Adrenal gland (tissue), 9 donors: ENCODE measurements at regions not wholly inside any gene's neighbourhood (a gene's known extent, or its start where the extent isn't known, plus 50 kb on each side); places are given as distances from the start of the nearest gene placed in this dataset.

Experiments used
- DNase-seq, 7 donors: peaks; one replicate each; pipeline ENCODE4 v3.0.0-alpha.2; 2019 to 2020
- H3K27ac ChIP-seq, 5 donors: fragments of 200-600 bp; sonication (generic) in 4 of 5; 1 replicate in 3 of 5; 2 replicates in 2 of 5; pipeline versions ENCODE4 v1.5.1 to v1.8.0; 2016 to 2020; ENCODE audit warnings: mild to moderate bottlenecking in 1 of 5
- H3K27me3 ChIP-seq: fragments of 200-600 bp; 2 replicates; pipeline ENCODE4 v1.8.0; 2021
- H3K36me3 ChIP-seq, 2 donors: fragments of 200-600 bp; replicated peaks in 1 of 2; 1 replicate in 1 of 2; 2 replicates in 1 of 2; pipeline versions ENCODE4 v1.5.1 to v1.8.0; 2018 to 2022
- H3K4me1 ChIP-seq, 2 donors: fragments of 200-600 bp; replicated peaks in 1 of 2; 1 replicate in 1 of 2; 2 replicates in 1 of 2; pipeline versions ENCODE4 v1.5.1 to v1.8.0; 2018 to 2021
- H3K4me3 ChIP-seq, 4 donors: fragments of 200-600 bp; sonication (generic) in 3 of 4; one replicate each; pipeline ENCODE4 v1.5.1; 2016 to 2018
- H3K9me3 ChIP-seq, 3 donors: fragments of 200-600 bp; sonication (generic) in 1 of 3; replicated peaks in 1 of 3; 1 replicate in 2 of 3; 2 replicates in 1 of 3; pipeline versions ENCODE4 v1.5.1 to v1.8.0; 2016 to 2021
- POLR2A ChIP-seq, 2 donors: fragments of 450-650 bp; IDR thresholded peaks; one replicate each; pipeline ENCODE4 v1.6.1; 2017; ENCODE audit warnings: antibody characterized with exemption in 2 of 2, mild to moderate bottlenecking in 2 of 2, moderate library complexity in 1 of 2
- WGBS, 4 donors: extraction: QIAGEN DNeasy Blood & Tissue Kit in 2 of 4; methylation state at CpG; one replicate each; pipeline versions ENCODE4 v1.1.5 to v1.1.7; 2013 to 2017; 5-methylcytosine and 5-hydroxymethylcytosine counted together
- intact Hi-C, 2 donors: fragments of 100-400 bp; cut with DNase I; formaldehyde crosslinking; loops; one replicate each; pipeline versions ENCODE4 v1.14.1 to v1.15.0; 2022 to 2023
- TF ChIP-seq, protein P1 (sequence below), 6 experiments: fragments of 450-650 bp in 4 of 6; fragments of 200-600 bp in 2 of 6; sonication (generic) in 1 of 6; IDR thresholded peaks; 1 replicate in 5 of 6; 2 replicates in 1 of 6; pipeline versions ENCODE4 v1.5.1 to v1.8.0; 2016 to 2021; ENCODE audit warnings: antibody characterized with exemption in 6 of 6, mild to moderate bottlenecking in 2 of 6, moderate library complexity in 1 of 6
- donor health status: healthy with polysubstance abuse.
- donor health status: Bipolar disorder and iron deficiency.
- donor health status: DM: yes; HTN: yes; CAD: no.
- donor health status: DM: no; HTN: no; CAD: no.
- donor health status: DM: no; HTN: no; CAD: no.

DNA sequence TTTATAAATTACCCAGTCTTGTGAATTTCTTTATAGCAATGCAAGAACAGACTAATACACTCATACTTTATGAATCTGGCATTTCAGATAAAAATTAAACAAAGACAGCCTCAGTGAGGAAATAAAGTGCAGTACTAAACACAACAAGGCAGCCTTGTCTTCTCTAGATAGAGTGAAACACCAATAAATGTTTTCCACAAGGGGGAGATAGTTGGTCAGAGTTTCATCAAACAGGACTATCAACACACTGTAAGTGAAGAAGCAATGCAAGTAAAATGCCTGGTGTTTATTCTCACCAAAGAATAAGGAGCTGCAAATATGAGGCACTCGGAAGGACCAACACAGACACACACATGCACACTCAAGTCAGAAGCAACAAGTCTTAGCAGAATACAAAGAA is 62.8 kb downstream of the FAM9B start:
- Histone ChIP-seq H3K27ac (no peak overlapping the region), H3K36me3 (no peaks in the 10 kb centered on the region), H3K9me3 (no peaks in the 10 kb centered on the region), H3K4me3 (no peak overlapping the region), H3K27me3 (no peaks in the 10 kb centered on the region), H3K4me1 (no peaks in the 10 kb centered on the region)
- intact Hi-C loops = no loop called here
- TF ChIP-seq POLR2A (IDR thresholded peaks at IDR 0.05) = no peak
- TF ChIP-seq, protein P1, sequence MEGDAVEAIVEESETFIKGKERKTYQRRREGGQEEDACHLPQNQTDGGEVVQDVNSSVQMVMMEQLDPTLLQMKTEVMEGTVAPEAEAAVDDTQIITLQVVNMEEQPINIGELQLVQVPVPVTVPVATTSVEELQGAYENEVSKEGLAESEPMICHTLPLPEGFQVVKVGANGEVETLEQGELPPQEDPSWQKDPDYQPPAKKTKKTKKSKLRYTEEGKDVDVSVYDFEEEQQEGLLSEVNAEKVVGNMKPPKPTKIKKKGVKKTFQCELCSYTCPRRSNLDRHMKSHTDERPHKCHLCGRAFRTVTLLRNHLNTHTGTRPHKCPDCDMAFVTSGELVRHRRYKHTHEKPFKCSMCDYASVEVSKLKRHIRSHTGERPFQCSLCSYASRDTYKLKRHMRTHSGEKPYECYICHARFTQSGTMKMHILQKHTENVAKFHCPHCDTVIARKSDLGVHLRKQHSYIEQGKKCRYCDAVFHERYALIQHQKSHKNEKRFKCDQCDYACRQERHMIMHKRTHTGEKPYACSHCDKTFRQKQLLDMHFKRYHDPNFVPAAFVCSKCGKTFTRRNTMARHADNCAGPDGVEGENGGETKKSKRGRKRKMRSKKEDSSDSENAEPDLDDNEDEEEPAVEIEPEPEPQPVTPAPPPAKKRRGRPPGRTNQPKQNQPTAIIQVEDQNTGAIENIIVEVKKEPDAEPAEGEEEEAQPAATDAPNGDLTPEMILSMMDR (IDR thresholded peaks at IDR 0.05) = peak; percentile 10 to 45 (median 38)
- 56 to 91% (median 77%) methylated on average over 1 of the region's 1 CpG for WGBS, 4 donors
- no peak for DNase-seq

DNA sequence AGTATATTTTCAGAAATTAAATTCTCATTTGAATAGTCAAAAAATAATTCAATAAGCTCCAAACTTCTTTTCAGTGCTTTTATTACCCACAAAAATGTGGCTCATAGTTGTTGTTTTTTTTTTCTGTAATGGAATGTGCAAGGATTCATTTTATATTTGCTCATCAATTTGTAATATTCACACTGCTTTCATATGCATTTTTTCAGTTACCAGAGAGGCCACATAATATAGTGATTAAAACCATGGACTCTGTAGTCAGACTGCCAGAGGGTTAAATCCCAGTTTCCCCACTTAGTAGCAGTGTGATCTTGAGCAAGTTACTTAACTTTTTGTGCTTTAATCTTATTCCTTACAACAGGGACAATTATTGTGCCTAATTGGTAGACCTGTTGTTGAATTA is 64.5 kb downstream of the FAM9B start:
- Histone ChIP-seq H3K27ac (no peak overlapping the region), H3K9me3 (no peaks in the 10 kb centered on the region), H3K4me3 (no peak overlapping the region), H3K36me3 (no peaks in the 10 kb centered on the region), H3K4me1 (no peaks in the 10 kb centered on the region), H3K27me3 (no peaks in the 10 kb centered on the region)
- intact Hi-C loops = no loop called here
- TF ChIP-seq, protein P1 (IDR thresholded peaks at IDR 0.05) = no peak
- no peak for TF ChIP-seq POLR2A (IDR thresholded peaks at IDR 0.05)
- DNase-seq = no peak

DNA sequence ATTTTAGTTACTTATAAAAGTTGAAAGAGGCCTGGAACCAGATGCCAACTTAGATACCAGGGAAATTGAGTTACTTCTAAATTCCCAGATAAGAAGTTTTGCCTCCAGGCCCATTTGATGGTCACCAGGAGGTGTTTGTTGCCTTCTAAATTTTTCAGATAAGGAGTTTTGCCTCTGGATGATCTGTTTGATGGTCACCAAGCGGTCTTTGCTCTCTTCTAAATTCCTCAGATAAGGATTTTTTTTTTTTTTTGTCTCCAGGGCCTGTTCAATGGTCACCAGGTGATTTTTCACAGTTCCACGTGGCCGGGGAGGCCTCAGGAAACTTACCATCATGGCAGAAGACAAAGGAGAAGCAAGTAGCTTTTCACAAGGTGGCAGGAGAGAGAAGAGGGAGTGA is 66.5 kb downstream of the FAM9B start:
- 60 to 83% (median 77%) methylated on average over 3 of the region's 3 CpGs for WGBS, 4 donors
- intact Hi-C loops = no loop called here

DNA sequence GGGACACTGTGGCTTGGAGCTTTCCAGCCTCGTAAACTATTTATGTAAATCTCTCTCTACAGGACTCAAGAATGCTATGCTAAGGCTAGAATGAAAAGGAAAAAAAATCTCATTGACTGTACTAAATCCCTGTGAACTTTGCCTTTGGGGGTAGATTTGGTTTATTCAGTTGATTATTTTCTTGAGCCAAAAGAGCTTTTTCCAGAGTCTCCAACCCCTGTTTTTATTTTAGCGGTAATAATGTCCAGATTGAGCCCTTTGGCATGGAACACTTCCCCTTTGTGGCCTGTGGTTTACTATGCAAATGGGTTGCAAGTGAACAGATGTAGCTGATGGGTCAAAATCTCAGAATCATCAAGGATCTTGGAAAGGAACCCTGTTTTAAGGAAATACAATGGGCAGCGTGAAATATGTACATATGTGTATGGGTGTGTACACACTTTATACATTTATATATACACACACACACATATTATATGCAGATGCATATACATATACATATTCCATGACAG is 72.9 kb downstream of the FAM9B start:
- TF ChIP-seq POLR2A (IDR thresholded peaks at IDR 0.05) = no peak
- TF ChIP-seq, protein P1 (IDR thresholded peaks at IDR 0.05) = no peak
- Histone ChIP-seq H3K36me3 (no peaks in the 10 kb centered on the region), H3K4me3 (no peak overlapping the region), H3K27me3 (no peaks in the 10 kb centered on the region), H3K27ac (no peak overlapping the region), H3K4me1 (no peaks in the 10 kb centered on the region), H3K9me3 (no peaks in the 10 kb centered on the region)
- no peak for DNase-seq
- intact Hi-C loops = no loop called here
- 60 to 80% (median 73%) methylated on average over 3 of the region's 3 CpGs for WGBS, 4 donors

More for the DNA sequence above, 66.5 kb downstream of the FAM9B start:
- Histone ChIP-seq H3K27ac (no peak overlapping the region), H3K4me3 (no peak overlapping the region), H3K36me3 (no peaks in the 10 kb centered on the region), H3K27me3 (no peaks in the 10 kb centered on the region), H3K4me1 (no peaks in the 10 kb centered on the region), H3K9me3 (no peaks in the 10 kb centered on the region)
- DNase-seq = no peak
- TF ChIP-seq, protein P1 (IDR thresholded peaks at IDR 0.05) = no peak
- no peak for TF ChIP-seq POLR2A (IDR thresholded peaks at IDR 0.05)
